ENCODE measurements at regions not wholly inside any gene's neighbourhood (a gene's known extent, or its start where the extent isn't known, plus 50 kb on each side); places are given as distances from the start of the nearest gene placed in this dataset.

GRCh38 chr12:124365726-124366430, 71.0 kb downstream of the RFLNA start:
- DNase-seq (ENCODE audit: low spot score), result no peak

Measured in HuH-7.5 (cell line).